ENCODE measurements at regions not wholly inside any gene's neighbourhood (a gene's known extent, or its start where the extent isn't known, plus 50 kb on each side); places are given as distances from the start of the nearest gene placed in this dataset.

- H3K4me1 Mint-ChIP-seq (ENCODE audit: low read depth) = no peaks in the 10 kb centered on the region
- no peak overlapping the region for H3K4me3 Mint-ChIP-seq
- no peak overlapping the region for H3K27ac Mint-ChIP-seq
- no peaks in the 10 kb centered on the region for H3K9me3 Mint-ChIP-seq
- no peaks in the 10 kb centered on the region for H3K27me3 Mint-ChIP-seq
- H3K36me3 Mint-ChIP-seq (ENCODE audit: low read depth) = no peaks in the 10 kb centered on the region
These were observed 209.5 kb downstream of the FNDC1 start for GRCh38 chr6:159378411-159379328.

- Mint-ChIP-seq H3K4me3 (no peak overlapping the region), H3K27me3 (no peaks in the 10 kb centered on the region), H3K27ac (no peak overlapping the region), H3K36me3 (ENCODE audit: low read depth) (no peaks in the 10 kb centered on the region), H3K9me3 (no peaks in the 10 kb centered on the region), H3K4me1 (ENCODE audit: low read depth) (no peaks in the 10 kb centered on the region)
These were observed 207.4 kb downstream of the FNDC1 start for GRCh38 chr6:159376516-159377158.

- no peaks in the 10 kb centered on the region for H3K36me3 Mint-ChIP-seq (ENCODE audit: low read depth)
- H3K4me3 Mint-ChIP-seq = no peak overlapping the region
- no peaks in the 10 kb centered on the region for H3K4me1 Mint-ChIP-seq (ENCODE audit: low read depth)
- H3K9me3 Mint-ChIP-seq = no peaks in the 10 kb centered on the region
- no peak overlapping the region for H3K27ac Mint-ChIP-seq
- H3K27me3 Mint-ChIP-seq = peaks cover 4% of the 10 kb centered on the region
These were observed 205.8 kb downstream of the FNDC1 start for GRCh38 chr6:159375014-159375413.

- Mint-ChIP-seq H3K36me3 (ENCODE audit: low read depth) (no peaks in the 10 kb centered on the region), H3K4me3 (no peak overlapping the region), H3K27ac (no peak overlapping the region), H3K4me1 (ENCODE audit: low read depth) (no peaks in the 10 kb centered on the region), H3K27me3 (peaks cover 4% of the 10 kb centered on the region), H3K9me3 (no peaks in the 10 kb centered on the region)
These were observed 204.5 kb downstream of the FNDC1 start for GRCh38 chr6:159373670-159374069.

- Mint-ChIP-seq H3K4me1 (ENCODE audit: low read depth) (no peaks in the 10 kb centered on the region), H3K27me3 (peaks cover 4% of the 10 kb centered on the region)
These were observed 203.1 kb downstream of the FNDC1 start for GRCh38 chr6:159372333-159372732.

GRCh38 chr6:159360306-159360705 lies 191.1 kb downstream of the FNDC1 start:
- H3K27me3 Mint-ChIP-seq = peaks cover 12% of the 10 kb centered on the region
- no peaks in the 10 kb centered on the region for H3K36me3 Mint-ChIP-seq (ENCODE audit: low read depth)
- no peak overlapping the region for H3K27ac Mint-ChIP-seq
- H3K9me3 Mint-ChIP-seq = no peaks in the 10 kb centered on the region
- no peak overlapping the region for H3K4me3 Mint-ChIP-seq
- H3K4me1 Mint-ChIP-seq (ENCODE audit: low read depth) = no peaks in the 10 kb centered on the region

More at GRCh38 chr6:159372333-159372732, 203.1 kb downstream of the FNDC1 start:
- H3K9me3 Mint-ChIP-seq = no peaks in the 10 kb centered on the region
- H3K27ac Mint-ChIP-seq = no peak overlapping the region
- H3K36me3 Mint-ChIP-seq (ENCODE audit: low read depth) = no peaks in the 10 kb centered on the region
- H3K4me3 Mint-ChIP-seq = no peak overlapping the region

GRCh38 chr6:159359581-159360297 lies 190.5 kb downstream of the FNDC1 start:
- Mint-ChIP-seq H3K27me3 (peaks cover 13% of the 10 kb centered on the region), H3K9me3 (no peaks in the 10 kb centered on the region), H3K27ac (no peak overlapping the region), H3K36me3 (ENCODE audit: low read depth) (no peaks in the 10 kb centered on the region), H3K4me1 (ENCODE audit: low read depth) (no peaks in the 10 kb centered on the region), H3K4me3 (no peak overlapping the region)

GRCh38 chr6:159358562-159358961 lies 189.4 kb downstream of the FNDC1 start:
- Mint-ChIP-seq H3K9me3 (no peaks in the 10 kb centered on the region), H3K4me3 (no peak overlapping the region), H3K4me1 (ENCODE audit: low read depth) (no peaks in the 10 kb centered on the region), H3K27me3 (peaks cover 13% of the 10 kb centered on the region), H3K27ac (no peak overlapping the region), H3K36me3 (ENCODE audit: low read depth) (no peaks in the 10 kb centered on the region)

GRCh38 chr6:159357211-159357915 lies 188.2 kb downstream of the FNDC1 start:
- Mint-ChIP-seq H3K4me3 (no peak overlapping the region), H3K9me3 (no peaks in the 10 kb centered on the region), H3K27ac (no peak overlapping the region), H3K4me1 (ENCODE audit: low read depth) (no peaks in the 10 kb centered on the region), H3K36me3 (ENCODE audit: low read depth) (no peaks in the 10 kb centered on the region), H3K27me3 (peaks cover 10% of the 10 kb centered on the region)

GRCh38 chr6:159353193-159353592 lies 184.0 kb downstream of the FNDC1 start:
- Mint-ChIP-seq H3K27me3 (peaks cover 20% of the 10 kb centered on the region), H3K27ac (no peak overlapping the region), H3K4me3 (no peak overlapping the region), H3K9me3 (no peaks in the 10 kb centered on the region), H3K36me3 (ENCODE audit: low read depth) (no peaks in the 10 kb centered on the region), H3K4me1 (ENCODE audit: low read depth) (no peaks in the 10 kb centered on the region)

GRCh38 chr6:159351707-159352106 lies 182.5 kb downstream of the FNDC1 start:
- Mint-ChIP-seq H3K4me1 (ENCODE audit: low read depth) (no peaks in the 10 kb centered on the region), H3K27me3 (peaks cover 20% of the 10 kb centered on the region), H3K9me3 (peaks cover 3% of the 10 kb centered on the region), H3K27ac (no peak overlapping the region), H3K36me3 (ENCODE audit: low read depth) (no peaks in the 10 kb centered on the region), H3K4me3 (no peak overlapping the region)

- peaks cover 11% of the 10 kb centered on the region for H3K27me3 Mint-ChIP-seq
- H3K9me3 Mint-ChIP-seq = peaks cover 3% of the 10 kb centered on the region
- no peaks in the 10 kb centered on the region for H3K4me1 Mint-ChIP-seq (ENCODE audit: low read depth)
- H3K36me3 Mint-ChIP-seq (ENCODE audit: low read depth) = no peaks in the 10 kb centered on the region
- H3K4me3 Mint-ChIP-seq = no peak overlapping the region
- no peak overlapping the region for H3K27ac Mint-ChIP-seq
These were observed 180.7 kb downstream of the FNDC1 start for GRCh38 chr6:159349915-159350314.

GRCh38 chr6:159343709-159344108 lies 174.5 kb downstream of the FNDC1 start:
- Mint-ChIP-seq H3K4me3 (no peak overlapping the region), H3K27me3 (peaks cover 22% of the 10 kb centered on the region), H3K27ac (no peak overlapping the region), H3K36me3 (ENCODE audit: low read depth) (no peaks in the 10 kb centered on the region), H3K4me1 (ENCODE audit: low read depth) (no peaks in the 10 kb centered on the region), H3K9me3 (peaks cover 21% of the 10 kb centered on the region)

GRCh38 chr6:159342146-159342545 lies 172.9 kb downstream of the FNDC1 start:
- Mint-ChIP-seq H3K4me3 (no peak overlapping the region), H3K9me3 (peaks cover 23% of the 10 kb centered on the region), H3K27me3 (peaks cover 22% of the 10 kb centered on the region), H3K27ac (no peak overlapping the region), H3K4me1 (ENCODE audit: low read depth) (no peaks in the 10 kb centered on the region), H3K36me3 (ENCODE audit: low read depth) (no peaks in the 10 kb centered on the region)

All from stimulated activated naive CD8-positive, alpha-beta T cell treated with anti-CD3 and anti-CD28 coated beads, Interleukin-15, Interleukin-2, amounts not matched to agents 100 ng/mL and 50 ng/mL, for 24 hours (primary cell).